ENCODE measurements at regions not wholly inside any gene's neighbourhood (a gene's known extent, or its start where the extent isn't known, plus 50 kb on each side); places are given as distances from the start of the nearest gene placed in this dataset.

DNA sequence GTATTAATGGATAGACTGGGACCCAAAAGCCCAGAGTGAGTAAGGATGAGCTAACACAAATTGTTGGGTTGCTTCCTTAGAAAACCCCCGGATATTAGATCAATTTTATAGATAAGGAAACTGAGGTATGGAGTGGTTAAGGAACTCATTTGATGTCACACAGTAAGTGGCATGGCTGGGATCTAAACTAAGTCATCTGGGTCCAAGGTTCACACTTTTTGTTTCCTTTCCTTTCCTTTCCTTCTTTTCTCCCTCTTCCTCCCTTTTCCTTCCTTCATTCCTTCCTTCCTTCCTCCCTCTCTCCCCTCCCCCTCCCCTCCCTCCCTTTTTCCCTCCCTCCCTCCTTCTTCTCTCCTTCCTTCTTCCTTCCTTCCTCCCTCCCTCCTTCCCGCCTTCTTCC, 469.5 kb downstream of the TYW1 start:
- TF ChIP-seq POLR2A (IDR thresholded peaks at IDR 0.05; ENCODE audit: low read depth, low read length) (no peak), MAZ (IDR thresholded peaks at IDR 0.05; ENCODE audit: borderline replicate concordance, low read depth, low read length) (no peak), SMC3 (IDR thresholded peaks at IDR 0.05; ENCODE audit: low read depth, low read length) (no peak)
- TF ChIP-seq, protein P1, sequence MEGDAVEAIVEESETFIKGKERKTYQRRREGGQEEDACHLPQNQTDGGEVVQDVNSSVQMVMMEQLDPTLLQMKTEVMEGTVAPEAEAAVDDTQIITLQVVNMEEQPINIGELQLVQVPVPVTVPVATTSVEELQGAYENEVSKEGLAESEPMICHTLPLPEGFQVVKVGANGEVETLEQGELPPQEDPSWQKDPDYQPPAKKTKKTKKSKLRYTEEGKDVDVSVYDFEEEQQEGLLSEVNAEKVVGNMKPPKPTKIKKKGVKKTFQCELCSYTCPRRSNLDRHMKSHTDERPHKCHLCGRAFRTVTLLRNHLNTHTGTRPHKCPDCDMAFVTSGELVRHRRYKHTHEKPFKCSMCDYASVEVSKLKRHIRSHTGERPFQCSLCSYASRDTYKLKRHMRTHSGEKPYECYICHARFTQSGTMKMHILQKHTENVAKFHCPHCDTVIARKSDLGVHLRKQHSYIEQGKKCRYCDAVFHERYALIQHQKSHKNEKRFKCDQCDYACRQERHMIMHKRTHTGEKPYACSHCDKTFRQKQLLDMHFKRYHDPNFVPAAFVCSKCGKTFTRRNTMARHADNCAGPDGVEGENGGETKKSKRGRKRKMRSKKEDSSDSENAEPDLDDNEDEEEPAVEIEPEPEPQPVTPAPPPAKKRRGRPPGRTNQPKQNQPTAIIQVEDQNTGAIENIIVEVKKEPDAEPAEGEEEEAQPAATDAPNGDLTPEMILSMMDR (conservative IDR thresholded peaks at IDR 0.05; ENCODE audit: low read depth, low read length), result no peak
- TF ChIP-seq, protein P2, sequence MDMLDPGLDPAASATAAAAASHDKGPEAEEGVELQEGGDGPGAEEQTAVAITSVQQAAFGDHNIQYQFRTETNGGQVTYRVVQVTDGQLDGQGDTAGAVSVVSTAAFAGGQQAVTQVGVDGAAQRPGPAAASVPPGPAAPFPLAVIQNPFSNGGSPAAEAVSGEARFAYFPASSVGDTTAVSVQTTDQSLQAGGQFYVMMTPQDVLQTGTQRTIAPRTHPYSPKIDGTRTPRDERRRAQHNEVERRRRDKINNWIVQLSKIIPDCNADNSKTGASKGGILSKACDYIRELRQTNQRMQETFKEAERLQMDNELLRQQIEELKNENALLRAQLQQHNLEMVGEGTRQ (IDR thresholded peaks at IDR 0.05; ENCODE audit: low read depth, low read length), result no peak

All from IMR-90 (cell line).